GM12878 (cell line): ENCODE measurements at regions not wholly inside any gene's neighbourhood (a gene's known extent, or its start where the extent isn't known, plus 50 kb on each side); places are given as distances from the start of the nearest gene placed in this dataset.

Experiments
- CHD2 ChIP-seq: IDR thresholded peaks from 2 replicates; pipeline ENCODE4 v1.6.1; 2011; ENCODE audit warnings: low read depth, low read length, improper control_type of control experiment, borderline replicate concordance
- CREB1 ChIP-seq: IDR thresholded peaks from 2 replicates; pipeline ENCODE4 v1.6.1; 2012; ENCODE audit warnings: low read depth, mild to moderate bottlenecking, inconsistent platforms
- CTCF ChIP-seq, 3 experiments: IDR thresholded peaks in 2 of 3; conservative IDR thresholded peaks in 1 of 3; 2 replicates each; pipeline ENCODE4 v1.5.1; 2011; ENCODE audit warnings: low read depth in 3 of 3, low read length in 3 of 3, mild to moderate bottlenecking in 3 of 3, control low read depth in 2 of 3, moderate library complexity in 2 of 3, inconsistent platforms in 1 of 3, mixed read lengths in 1 of 3; ENCODE audit not compliant: control insufficient read depth in 2 of 3, insufficient read depth in 1 of 3; ENCODE audit errors: extremely low read depth in 1 of 3
- EP300 ChIP-seq, 2 experiments: fragments of 150-350 bp in 1 of 2; IDR thresholded peaks; 2 replicates each; pipeline ENCODE4 v1.6.1; 2011 to 2012; ENCODE audit warnings: low read depth in 2 of 2, low read length in 2 of 2, borderline replicate concordance in 1 of 2, improper control_type of control experiment in 1 of 2, inconsistent platforms in 1 of 2; ENCODE audit not compliant: control insufficient read depth in 1 of 2
- NFYB ChIP-seq: IDR thresholded peaks from 2 replicates; pipeline ENCODE4 v1.6.1; 2011; ENCODE audit warnings: low read depth, mild to moderate bottlenecking, low read length, improper control_type of control experiment, moderate library complexity; ENCODE audit not compliant: insufficient read depth
- POLR2A ChIP-seq: IDR thresholded peaks from 2 replicates; pipeline ENCODE4 v1.6.1; 2011; ENCODE audit warnings: low read depth, mild to moderate bottlenecking, low read length
- POLR2AphosphoS5 ChIP-seq: IDR thresholded peaks from 2 replicates; pipeline ENCODE4 v1.6.1; 2011; ENCODE audit warnings: mild to moderate bottlenecking, low read length, inconsistent platforms
- SIN3A ChIP-seq: IDR thresholded peaks from 2 replicates; pipeline ENCODE4 v1.6.1; 2012; ENCODE audit warnings: low read depth, low read length, improper control_type of control experiment
- SMARCA5 ChIP-seq: fragments of 450-650 bp; IDR thresholded peaks from 2 replicates; pipeline ENCODE4 v1.6.1; 2017; ENCODE audit warnings: mild to moderate bottlenecking
- SRF ChIP-seq, 2 experiments: IDR thresholded peaks; 2 replicates each; pipeline ENCODE4 v1.6.1; 2011; ENCODE audit warnings: low read depth in 2 of 2, low read length in 2 of 2, mild to moderate bottlenecking in 1 of 2, moderate library complexity in 1 of 2
- TARDBP ChIP-seq: IDR thresholded peaks from 2 replicates; pipeline ENCODE4 v1.6.1; 2016; ENCODE audit warnings: borderline replicate concordance
- ZNF207 ChIP-seq: fragments of 450-650 bp; IDR thresholded peaks from 2 replicates; pipeline ENCODE4 v1.6.1; 2014; ENCODE audit warnings: antibody characterized with exemption, mild to moderate bottlenecking, borderline replicate concordance
- ZSCAN29 ChIP-seq: fragments of 450-650 bp; IDR thresholded peaks from 2 replicates; pipeline ENCODE4 v1.6.1; 2017; ENCODE audit warnings: mild to moderate bottlenecking, moderate library complexity

DNA sequence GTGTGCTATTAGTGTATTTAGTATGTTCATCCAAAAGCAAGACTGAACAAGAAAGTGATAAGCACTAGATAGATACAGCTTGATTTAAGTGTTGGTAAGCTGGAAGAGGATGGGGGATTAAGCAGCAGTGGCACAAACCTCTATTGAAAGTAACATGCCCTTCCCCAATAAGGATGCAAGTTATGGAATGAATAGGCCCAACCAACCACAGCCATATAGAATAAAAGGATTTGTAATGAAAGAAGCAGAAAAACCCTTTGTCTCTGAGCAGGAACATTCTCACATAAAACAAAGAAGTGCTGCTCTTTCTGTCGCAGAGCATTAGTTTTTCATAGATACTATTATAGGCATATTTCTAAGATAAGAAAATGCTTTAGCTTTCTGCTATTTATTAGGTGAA lies 310.7 kb downstream of the IPO8 start:
- TF ChIP-seq POLR2AphosphoS5 (no peak), POLR2A (no peak), EP300 (IDR thresholded peaks at IDR 0.05; ENCODE audit: borderline replicate concordance in 1 of 2, control insufficient read depth in 1 of 2, low read depth in 2 of 2, low read length in 2 of 2) (no peak), NFYB (no peak), CTCF (IDR thresholded peaks at IDR 0.05 in 2 of 3, conservative IDR thresholded peaks at IDR 0.05 in 1 of 3; ENCODE audit: control insufficient read depth in 2 of 3, extremely low read depth in 1 of 3, insufficient read depth in 1 of 3, low read depth in 3 of 3, low read length in 3 of 3) (no peak), SRF (IDR thresholded peaks at IDR 0.05; ENCODE audit: low read depth in 2 of 2, low read length in 2 of 2) (no peak), CREB1 (no peak), CHD2 (no peak), SMARCA5 (no peak), SIN3A (no peak), TARDBP (no peak), ZNF207 (no peak), ZSCAN29 (no peak)
